CD4-positive, CD25-positive, alpha-beta regulatory T cell (primary cell): ENCODE measurements at regions not wholly inside any gene's neighbourhood (a gene's known extent, or its start where the extent isn't known, plus 50 kb on each side); places are given as distances from the start of the nearest gene placed in this dataset.

ENCODE experiments used
- ATAC-seq, 2 donors: fragments of 150-1000 bp; cut with Tn5 transposase; one replicate each; pipeline ENCODE4 v1.10.0; 2021; ENCODE audit warnings: low read depth in 2 of 2, moderate number of reproducible peaks in 2 of 2, moderate library complexity in 1 of 2
- DNase-seq, 3 donors: peaks; one replicate each; pipeline versions ENCODE4 v3.0.0 to v3.0.0-alpha.2; 2012 to 2022; ENCODE audit warnings: mixed read lengths in 1 of 3
- H3K27ac ChIP-seq: one replicate; pipeline ENCODE4 v1.7.0; 2013; ENCODE audit warnings: mild to moderate bottlenecking, low read length; ENCODE audit not compliant: insufficient read depth, poor library complexity, severe bottlenecking
- H3K27me3 ChIP-seq: one replicate; pipeline ENCODE4 v1.7.0; 2013; ENCODE audit warnings: low read length; ENCODE audit not compliant: control insufficient read depth, insufficient read depth
- H3K36me3 ChIP-seq: one replicate; pipeline ENCODE4 v1.7.0; 2013; ENCODE audit warnings: mild to moderate bottlenecking, low read length, moderate library complexity; ENCODE audit not compliant: control insufficient read depth, insufficient read depth
- H3K4me1 ChIP-seq: 2 replicates; pipeline ENCODE4 v1.7.0; 2013; ENCODE audit warnings: mild to moderate bottlenecking, low read length; ENCODE audit not compliant: insufficient read depth, control insufficient read depth, poor library complexity, severe bottlenecking
- H3K4me3 ChIP-seq: one replicate; pipeline ENCODE4 v1.7.0; 2013; ENCODE audit warnings: low read depth, mild to moderate bottlenecking, low read length, moderate library complexity
- H3K9me3 ChIP-seq, 2 experiments: 1 replicate in 1 of 2; 2 replicates in 1 of 2; pipeline ENCODE4 v1.7.0; 2013; ENCODE audit warnings: low read length in 2 of 2, mild to moderate bottlenecking in 1 of 2, moderate library complexity in 1 of 2; ENCODE audit not compliant: control insufficient read depth in 2 of 2
- H3K27ac Mint-ChIP-seq, 3 donors: one replicate each; pipeline ENCODE4 v1.8.0; 2020 to 2022; ENCODE audit warnings: mild to moderate bottlenecking in 3 of 3, mixed read lengths in 3 of 3, moderate library complexity in 2 of 3
- H3K27me3 Mint-ChIP-seq: one replicate; pipeline ENCODE4 v1.8.0; 2022; ENCODE audit warnings: mild to moderate bottlenecking, mixed read lengths
- H3K36me3 Mint-ChIP-seq: one replicate; pipeline ENCODE4 v1.8.0; 2020; ENCODE audit warnings: mixed read lengths
- H3K4me1 Mint-ChIP-seq, 4 donors: one replicate each; pipeline ENCODE4 v1.8.0; 2020 to 2022; ENCODE audit warnings: mixed read lengths in 4 of 4, mild to moderate bottlenecking in 1 of 4
- H3K4me3 Mint-ChIP-seq, 4 donors: one replicate each; pipeline ENCODE4 v1.8.0; 2020 to 2022; ENCODE audit warnings: mild to moderate bottlenecking in 4 of 4, mixed read lengths in 4 of 4, moderate library complexity in 3 of 4
- H3K9me3 Mint-ChIP-seq, 7 donors: one replicate each; pipeline ENCODE4 v1.8.0; 2020 to 2022; ENCODE audit warnings: mixed read lengths in 7 of 7, mild to moderate bottlenecking in 3 of 7, moderate library complexity in 2 of 7

- Histone ChIP-seq H3K27ac (no peak overlapping the region), H3K4me1 (no peaks in the 10 kb centered on the region), H3K27me3 (no peaks in the 10 kb centered on the region), H3K4me3 (no peak overlapping the region), H3K36me3 (no peaks in the 10 kb centered on the region), H3K9me3 (peaks cover 0 to 2% of the 10 kb centered on the region in 2 experiments)
- Mint-ChIP-seq H3K4me1 (peaks cover 4 to 16% (median 11%) of the 10 kb centered on the region in 4 donors), H3K9me3 (peaks cover 3 to 9% (median 7%) of the 10 kb centered on the region in 7 donors), H3K36me3 (peaks cover 7% of the 10 kb centered on the region), H3K27ac (no peak overlapping the region), H3K4me3 (no peak overlapping the region), H3K27me3 (no peaks in the 10 kb centered on the region)
- DNase-seq (no peak), ATAC-seq (no peak)
Measured at GRCh38 chr3:68067314-68067713, 412.9 kb upstream of the SUCLG2 start.

- H3K36me3 Mint-ChIP-seq = peaks cover 8% of the 10 kb centered on the region
- DNase-seq (no peak), ATAC-seq (no peak)
- no peaks in the 10 kb centered on the region for H3K9me3 ChIP-seq
- H3K27me3 Mint-ChIP-seq = no peaks in the 10 kb centered on the region
- H3K4me1 ChIP-seq = no peaks in the 10 kb centered on the region
- H3K27me3 ChIP-seq = no peaks in the 10 kb centered on the region
- H3K27ac ChIP-seq = no peak overlapping the region
- H3K9me3 Mint-ChIP-seq = peaks cover 0 to 2% (median 0%) of the 10 kb centered on the region in 7 donors
- H3K36me3 ChIP-seq = no peaks in the 10 kb centered on the region
- no peak overlapping the region for H3K4me3 ChIP-seq
- H3K4me3 Mint-ChIP-seq = no peak overlapping the region
- no peak overlapping the region for H3K27ac Mint-ChIP-seq
- H3K4me1 Mint-ChIP-seq = peaks cover 16 to 51% (median 36%) of the 10 kb centered on the region in 4 donors
Measured at GRCh38 chr3:68062926-68063325, 408.5 kb upstream of the SUCLG2 start.

- H3K4me1 Mint-ChIP-seq = peaks cover 21 to 70% (median 47%) of the 10 kb centered on the region in 4 donors
Measured at GRCh38 chr3:68060910-68061309, 406.5 kb upstream of the SUCLG2 start.

GRCh38 chr3:68060191-68060590, 405.8 kb upstream of the SUCLG2 start:
- Mint-ChIP-seq H3K4me1 (peaks cover 21 to 77% (median 49%) of the 10 kb centered on the region in 4 donors), H3K27ac (peak overlapping the region in 1 of 3 donors; percentile 72), H3K36me3 (peaks cover 4% of the 10 kb centered on the region), H3K27me3 (no peaks in the 10 kb centered on the region), H3K9me3 (peaks cover 0 to 3% (median 0%) of the 10 kb centered on the region in 7 donors), H3K4me3 (peak overlapping the region in 1 of 4 donors; percentile 2)
- Histone ChIP-seq H3K9me3 (no peaks in the 10 kb centered on the region), H3K4me3 (no peak overlapping the region), H3K36me3 (no peaks in the 10 kb centered on the region), H3K27ac (no peak overlapping the region), H3K27me3 (no peaks in the 10 kb centered on the region), H3K4me1 (peaks cover 13% of the 10 kb centered on the region)
- no peak for ATAC-seq
- DNase-seq = no peak

More at GRCh38 chr3:68060910-68061309, 406.5 kb upstream of the SUCLG2 start:
- peaks cover 13% of the 10 kb centered on the region for H3K4me1 ChIP-seq
- H3K36me3 Mint-ChIP-seq = peaks cover 4% of the 10 kb centered on the region
- no peak for ATAC-seq
- no peak for DNase-seq
- H3K36me3 ChIP-seq = no peaks in the 10 kb centered on the region
- no peak overlapping the region for H3K27ac Mint-ChIP-seq
- H3K9me3 Mint-ChIP-seq = peaks cover 0 to 2% (median 0%) of the 10 kb centered on the region in 7 donors
- no peaks in the 10 kb centered on the region for H3K9me3 ChIP-seq
- no peak overlapping the region for H3K4me3 Mint-ChIP-seq
- H3K27me3 Mint-ChIP-seq = no peaks in the 10 kb centered on the region
- H3K4me3 ChIP-seq = no peak overlapping the region
- H3K27me3 ChIP-seq = no peaks in the 10 kb centered on the region
- H3K27ac ChIP-seq = no peak overlapping the region

GRCh38 chr3:68059628-68060152, 405.3 kb upstream of the SUCLG2 start:
- peak overlapping the region in 2 of 3 donors; percentile 25 to 73 for H3K27ac Mint-ChIP-seq
- DNase-seq (no peak), ATAC-seq (no peak)
- Histone ChIP-seq H3K36me3 (no peaks in the 10 kb centered on the region), H3K4me3 (no peak overlapping the region), H3K27ac (no peak overlapping the region), H3K27me3 (no peaks in the 10 kb centered on the region), H3K9me3 (no peaks in the 10 kb centered on the region), H3K4me1 (peaks cover 13% of the 10 kb centered on the region)
- peak overlapping the region in 2 of 4 donors; percentile 12 to 64 for H3K4me3 Mint-ChIP-seq
- peaks cover 21 to 73% (median 48%) of the 10 kb centered on the region in 4 donors for H3K4me1 Mint-ChIP-seq
- H3K36me3 Mint-ChIP-seq = peaks cover 4% of the 10 kb centered on the region
- no peaks in the 10 kb centered on the region for H3K27me3 Mint-ChIP-seq
- peaks cover 0 to 3% (median 0%) of the 10 kb centered on the region in 7 donors for H3K9me3 Mint-ChIP-seq

- Histone ChIP-seq H3K36me3 (no peaks in the 10 kb centered on the region), H3K4me1 (peaks cover 13% of the 10 kb centered on the region), H3K27ac (peak overlapping the region; percentile 66), H3K27me3 (no peaks in the 10 kb centered on the region), H3K9me3 (no peaks in the 10 kb centered on the region), H3K4me3 (peak overlapping the region; percentile 80)
- Mint-ChIP-seq H3K36me3 (peaks cover 4% of the 10 kb centered on the region), H3K4me3 (peak overlapping the region; percentile 65 to 83 (median 78)), H3K9me3 (peaks cover 0 to 3% (median 0%) of the 10 kb centered on the region in 7 donors), H3K4me1 (peaks cover 21 to 76% (median 49%) of the 10 kb centered on the region in 4 donors), H3K27me3 (no peaks in the 10 kb centered on the region), H3K27ac (peak overlapping the region; percentile 33 to 73 (median 64))
- DNase-seq = peak; percentile 11 to 88 (median 83)
- peak; percentile 96 to 99 for ATAC-seq
Measured at GRCh38 chr3:68057637-68058320, 403.4 kb upstream of the SUCLG2 start.

GRCh38 chr3:68056556-68056955, 402.1 kb upstream of the SUCLG2 start:
- peak overlapping the region in 1 of 4 donors; percentile 17 for H3K4me3 Mint-ChIP-seq
- peaks cover 4% of the 10 kb centered on the region for H3K36me3 Mint-ChIP-seq
- Histone ChIP-seq H3K9me3 (no peaks in the 10 kb centered on the region), H3K36me3 (no peaks in the 10 kb centered on the region), H3K4me3 (no peak overlapping the region), H3K4me1 (peaks cover 13% of the 10 kb centered on the region), H3K27ac (no peak overlapping the region), H3K27me3 (no peaks in the 10 kb centered on the region)
- peaks cover 0 to 4% (median 0%) of the 10 kb centered on the region in 7 donors for H3K9me3 Mint-ChIP-seq
- peak overlapping the region in 2 of 3 donors; percentile 20 to 64 for H3K27ac Mint-ChIP-seq
- H3K4me1 Mint-ChIP-seq = peaks cover 21 to 67% (median 45%) of the 10 kb centered on the region in 4 donors
- no peaks in the 10 kb centered on the region for H3K27me3 Mint-ChIP-seq
- DNase-seq (no peak), ATAC-seq (no peak)
